ACC112 (cell line): ENCODE measurements at regions not wholly inside any gene's neighbourhood (a gene's known extent, or its start where the extent isn't known, plus 50 kb on each side); places are given as distances from the start of the nearest gene placed in this dataset.
A peak's percentile ranks its signal among the peaks of the same experiment; 100 is the strongest.

Source experiments
- H2AFZ ChIP-seq: fragments of 200-600 bp; sonication (generic); one replicate; pipeline ENCODE4 v1.6.0; 2017; ENCODE audit warnings: antibody characterized with exemption, low read length; ENCODE audit not compliant: unreplicated experiment
- H3K27ac ChIP-seq: fragments of 200-600 bp; sonication (generic); 2 replicates; pipeline ENCODE4 v1.5.1; 2014; ENCODE audit warnings: low read depth, mild to moderate bottlenecking, antibody characterized with exemption, low read length, moderate library complexity
- H3K27me3 ChIP-seq: fragments of 200-600 bp; sonication (generic); 2 replicates; pipeline ENCODE4 v1.6.1; 2014; ENCODE audit warnings: mild to moderate bottlenecking, antibody characterized with exemption, low read length, moderate library complexity, mixed read lengths; ENCODE audit not compliant: insufficient read depth
- H3K36me3 ChIP-seq: fragments of 200-600 bp; sonication (generic); 2 replicates; pipeline ENCODE4 v1.6.1; 2016; ENCODE audit warnings: mild to moderate bottlenecking, antibody characterized with exemption, low read length, moderate library complexity, mixed read lengths; ENCODE audit not compliant: insufficient read depth
- H3K4me1 ChIP-seq: fragments of 200-600 bp; sonication (generic); one replicate; pipeline ENCODE4 v1.6.1; 2016; ENCODE audit warnings: low read length, mixed read lengths; ENCODE audit not compliant: insufficient read depth, unreplicated experiment, control insufficient read depth
- H3K4me3 ChIP-seq: fragments of 200-600 bp; sonication (generic); 2 replicates; pipeline ENCODE4 v1.5.1; 2014; ENCODE audit warnings: mild to moderate bottlenecking, low read depth, low read length
- H3K79me2 ChIP-seq: fragments of 200-600 bp; sonication (generic); one replicate; pipeline ENCODE4 v1.6.0; 2016; ENCODE audit warnings: low read length; ENCODE audit not compliant: control insufficient read depth, unreplicated experiment, insufficient read depth

GRCh38 chr17:70298929-70299531 is 129.7 kb downstream of the KCNJ2 start:
- H3K36me3 ChIP-seq: no peaks in the 10 kb centered on the region
- H3K4me3 ChIP-seq: no peak overlapping the region
- H3K4me1 ChIP-seq: no peaks in the 10 kb centered on the region
- no peak overlapping the region for H3K27ac ChIP-seq
- H3K79me2 ChIP-seq: no peaks in the 10 kb centered on the region
- no peak overlapping the region for H2AFZ ChIP-seq
- no peaks in the 10 kb centered on the region for H3K27me3 ChIP-seq

DNA sequence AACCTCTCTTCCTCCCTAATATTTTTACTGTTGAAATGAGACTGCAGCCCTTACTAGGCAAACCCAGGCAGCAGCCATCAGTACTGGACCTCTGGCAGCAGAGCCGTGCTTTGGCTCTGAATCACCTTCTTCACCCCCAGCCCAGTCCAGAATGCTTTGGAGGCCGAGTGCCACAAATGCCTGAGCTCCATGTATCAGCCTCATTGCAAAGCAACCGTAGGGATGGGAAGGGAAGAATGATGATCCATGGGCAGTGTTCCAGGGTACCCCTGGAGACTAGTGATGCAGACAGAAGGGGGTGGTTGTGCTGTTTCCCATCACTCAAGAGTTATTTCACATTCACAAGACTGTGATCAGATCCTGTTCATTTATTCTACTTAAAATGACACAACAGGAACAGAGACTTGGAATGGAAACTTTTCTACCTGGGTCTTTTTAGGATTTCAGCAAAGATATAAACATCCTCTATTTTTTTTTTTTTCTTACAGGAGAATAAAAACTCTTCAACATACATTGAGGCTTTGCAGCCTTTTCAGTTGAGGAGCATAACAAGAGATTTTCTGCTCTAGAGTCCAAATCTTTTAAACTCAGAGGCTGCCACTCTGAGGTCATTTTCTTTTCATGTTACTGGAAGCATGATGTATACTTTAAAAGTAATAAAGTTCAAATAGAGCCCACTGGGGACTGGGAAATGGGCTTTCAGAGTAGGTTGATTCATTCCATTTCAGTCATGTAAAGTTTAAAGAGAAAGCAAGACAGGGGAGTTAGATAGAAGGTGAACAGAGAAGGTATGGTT is 138.3 kb downstream of the KCNJ2 start:
- Histone ChIP-seq H3K4me3 (no peak overlapping the region), H3K36me3 (no peaks in the 10 kb centered on the region), H3K79me2 (no peaks in the 10 kb centered on the region), H3K4me1 (peaks cover 6% of the 10 kb centered on the region), H2AFZ (no peak overlapping the region), H3K27me3 (no peaks in the 10 kb centered on the region), H3K27ac (no peak overlapping the region)

DNA sequence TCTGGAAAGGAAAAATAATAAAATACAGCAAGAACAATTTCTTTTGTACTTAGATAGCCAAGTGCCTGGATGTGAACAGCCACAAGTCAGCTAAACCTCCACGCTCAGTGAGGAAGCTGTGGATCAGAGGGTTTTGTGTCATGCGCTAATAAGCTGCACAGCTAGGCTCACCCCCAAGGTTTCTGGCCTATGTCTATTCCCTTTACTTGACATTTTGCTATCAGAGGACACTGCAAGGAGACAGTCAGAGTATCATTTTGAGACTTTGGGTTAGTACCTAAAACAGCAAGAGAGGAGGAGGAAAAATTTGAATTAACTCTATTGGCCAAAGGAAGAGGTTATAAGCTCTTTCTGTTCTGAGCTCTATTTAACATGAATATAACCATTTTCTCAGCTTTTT is 139.3 kb downstream of the KCNJ2 start:
- Histone ChIP-seq H3K4me3 (no peak overlapping the region), H3K36me3 (no peaks in the 10 kb centered on the region), H3K4me1 (peaks cover 14% of the 10 kb centered on the region), H3K79me2 (no peaks in the 10 kb centered on the region), H2AFZ (no peak overlapping the region), H3K27ac (no peak overlapping the region), H3K27me3 (no peaks in the 10 kb centered on the region)

DNA sequence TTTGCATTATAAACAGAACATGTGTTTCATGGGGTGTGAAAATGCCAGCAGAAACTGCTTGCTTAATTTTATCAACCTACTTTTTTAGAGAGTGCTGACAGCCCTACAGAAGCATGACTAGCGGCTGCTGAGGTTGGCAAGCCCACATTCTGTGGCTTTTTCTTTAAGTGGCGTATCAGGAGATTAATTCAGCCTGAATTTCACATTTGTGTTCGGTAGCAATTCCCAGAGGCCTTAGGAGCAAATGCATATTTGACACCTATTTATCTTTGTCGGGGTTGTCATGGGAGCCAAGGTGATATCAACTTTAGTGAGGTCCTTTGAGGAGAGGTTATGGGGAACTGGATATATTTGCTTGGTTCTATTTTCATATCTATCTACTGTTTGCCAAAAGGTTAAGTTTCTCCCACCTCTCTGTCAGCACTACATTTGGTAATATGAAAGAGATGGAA is 140.9 kb downstream of the KCNJ2 start:
- Histone ChIP-seq H3K79me2 (no peaks in the 10 kb centered on the region), H3K4me3 (no peak overlapping the region), H3K4me1 (peaks cover 23% of the 10 kb centered on the region), H3K36me3 (no peaks in the 10 kb centered on the region), H2AFZ (no peak overlapping the region), H3K27me3 (no peaks in the 10 kb centered on the region), H3K27ac (no peak overlapping the region)

GRCh38 chr17:70313086-70313852 is 143.9 kb downstream of the KCNJ2 start:
- peak overlapping the region; percentile 50; the same call in 1 of the 2 replicates for H3K27ac ChIP-seq
- H3K4me1 ChIP-seq: peaks cover 17% of the 10 kb centered on the region
- H3K36me3 ChIP-seq: no peaks in the 10 kb centered on the region
- no peaks in the 10 kb centered on the region for H3K27me3 ChIP-seq
- no peaks in the 10 kb centered on the region for H3K79me2 ChIP-seq
- peak overlapping the region; percentile 49 for H3K4me3 ChIP-seq
- H2AFZ ChIP-seq: peak overlapping the region; percentile 70

- peak overlapping the region; percentile 42 for H2AFZ ChIP-seq
- H3K79me2 ChIP-seq: no peaks in the 10 kb centered on the region
- H3K27me3 ChIP-seq: no peaks in the 10 kb centered on the region
- peaks cover 17% of the 10 kb centered on the region for H3K4me1 ChIP-seq
- H3K4me3 ChIP-seq: no peak overlapping the region
- H3K36me3 ChIP-seq: no peaks in the 10 kb centered on the region
- 0 out of 2 replicates have a peak overlapping the region, but pooled peaks have one; percentile 1 for H3K27ac ChIP-seq
These were observed 144.8 kb downstream of the KCNJ2 start for GRCh38 chr17:70314096-70314495.

DNA sequence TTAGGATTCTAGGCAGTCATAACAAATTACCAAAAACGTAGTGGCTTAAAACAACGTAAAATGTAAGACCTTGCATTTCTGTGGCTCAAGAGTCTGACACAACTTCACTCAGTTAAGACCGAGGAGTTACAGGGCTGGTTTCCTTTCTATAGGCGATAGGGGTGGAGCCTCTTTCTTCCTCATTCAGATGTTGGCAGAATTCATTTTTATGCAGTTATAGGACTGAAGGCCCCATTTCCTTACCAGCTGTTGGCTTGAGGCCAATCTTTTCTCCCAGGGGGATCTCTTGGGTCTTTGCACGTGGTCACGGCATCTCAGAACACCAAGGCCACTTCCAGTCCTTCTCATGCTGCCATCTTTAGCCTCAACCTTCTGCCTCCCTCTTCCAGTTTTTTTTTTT is 145.2 kb downstream of the KCNJ2 start:
- no peak overlapping the region for H2AFZ ChIP-seq
- H3K27ac ChIP-seq: 0 out of 2 replicates have a peak overlapping the region, but pooled peaks have one; percentile 1
- H3K79me2 ChIP-seq: no peaks in the 10 kb centered on the region
- H3K27me3 ChIP-seq: no peaks in the 10 kb centered on the region
- H3K4me3 ChIP-seq: no peak overlapping the region
- peaks cover 17% of the 10 kb centered on the region for H3K4me1 ChIP-seq
- H3K36me3 ChIP-seq: no peaks in the 10 kb centered on the region

GRCh38 chr17:70317421-70317820 is 148.1 kb downstream of the KCNJ2 start:
- peaks cover 17% of the 10 kb centered on the region for H3K4me1 ChIP-seq
- H3K4me3 ChIP-seq: no peak overlapping the region
- no peaks in the 10 kb centered on the region for H3K27me3 ChIP-seq
- H3K27ac ChIP-seq: no peak overlapping the region
- no peak overlapping the region for H2AFZ ChIP-seq
- no peaks in the 10 kb centered on the region for H3K36me3 ChIP-seq
- H3K79me2 ChIP-seq: no peaks in the 10 kb centered on the region

- no peaks in the 10 kb centered on the region for H3K79me2 ChIP-seq
- H2AFZ ChIP-seq: no peak overlapping the region
- peaks cover 13% of the 10 kb centered on the region for H3K4me1 ChIP-seq
- no peaks in the 10 kb centered on the region for H3K36me3 ChIP-seq
- H3K4me3 ChIP-seq: no peak overlapping the region
- H3K27me3 ChIP-seq: no peaks in the 10 kb centered on the region
- no peak overlapping the region for H3K27ac ChIP-seq
These were observed 148.7 kb downstream of the KCNJ2 start for GRCh38 chr17:70318051-70318450.

- H3K4me3 ChIP-seq: no peak overlapping the region
- H3K36me3 ChIP-seq: no peaks in the 10 kb centered on the region
- no peaks in the 10 kb centered on the region for H3K27me3 ChIP-seq
- no peaks in the 10 kb centered on the region for H3K79me2 ChIP-seq
- H2AFZ ChIP-seq: no peak overlapping the region
- H3K27ac ChIP-seq: no peak overlapping the region
- peaks cover under 1% of the 10 kb centered on the region for H3K4me1 ChIP-seq
These were observed 150.2 kb downstream of the KCNJ2 start for GRCh38 chr17:70319516-70319915.
